GM23338 (cell line): ENCODE measurements at regions not wholly inside any gene's neighbourhood (a gene's known extent, or its start where the extent isn't known, plus 50 kb on each side); places are given as distances from the start of the nearest gene placed in this dataset.

ENCODE experiments used
- ATAC-seq: fragments of 200-7000 bp; cut with Tn5 transposase; 3 replicates; pipeline ENCODE4 v1.9.1; 2020
- DNase-seq: peaks from one replicate; pipeline ENCODE4 v3.0.0-alpha.2; 2015; ENCODE audit warnings: low spot score
- H2AFZ ChIP-seq: fragments of 200-600 bp; sonication (generic); 2 replicates; pipeline ENCODE4 v1.8.0; 2016; ENCODE audit warnings: antibody characterized with exemption, mild to moderate bottlenecking, moderate library complexity
- H3F3A ChIP-seq: fragments of 200-600 bp; sonication (generic); replicated peaks from 2 replicates; pipeline ENCODE4 v1.8.0; 2017; ENCODE audit warnings: antibody characterized with exemption, mixed run types, low read depth
- H3K27ac ChIP-seq: fragments of 200-600 bp; sonication (generic); 2 replicates; pipeline ENCODE4 v1.6.1; 2016; ENCODE audit warnings: low read depth
- H3K27me3 ChIP-seq: fragments of 200-600 bp; sonication (generic); 2 replicates; pipeline ENCODE4 v1.8.0; 2016; ENCODE audit warnings: mild to moderate bottlenecking, mixed run types, moderate library complexity; ENCODE audit not compliant: insufficient read depth
- H3K36me3 ChIP-seq: fragments of 200-600 bp; sonication (generic); 2 replicates; pipeline ENCODE4 v1.8.0; 2016; ENCODE audit warnings: mild to moderate bottlenecking; ENCODE audit not compliant: insufficient read depth
- H3K4me1 ChIP-seq: fragments of 200-600 bp; sonication (generic); 2 replicates; pipeline ENCODE4 v1.8.0; 2016; ENCODE audit warnings: mild to moderate bottlenecking, moderate library complexity; ENCODE audit not compliant: insufficient read depth
- H3K4me2 ChIP-seq: fragments of 200-600 bp; sonication (generic); 2 replicates; pipeline ENCODE4 v1.7.1; 2017; ENCODE audit warnings: mixed run types
- H3K4me3 ChIP-seq: fragments of 200-600 bp; sonication (generic); 2 replicates; pipeline ENCODE4 v1.6.1; 2016; ENCODE audit warnings: mixed run types
- H3K79me2 ChIP-seq: fragments of 200-600 bp; sonication (generic); replicated peaks from 2 replicates; pipeline ENCODE4 v1.8.0; 2017; ENCODE audit warnings: mild to moderate bottlenecking; ENCODE audit not compliant: insufficient read depth
- H3K9me2 ChIP-seq: fragments of 200-600 bp; sonication (generic); 2 replicates; pipeline ENCODE4 v1.8.0; 2017; ENCODE audit not compliant: insufficient read depth
- H4K20me1 ChIP-seq: fragments of 200-600 bp; sonication (generic); replicated peaks from 2 replicates; pipeline ENCODE4 v1.8.0; 2017; ENCODE audit warnings: mild to moderate bottlenecking; ENCODE audit not compliant: insufficient read depth
- H3K27ac Mint-ChIP-seq: 2 replicates; pipeline ENCODE4 v1.8.0; 2020; ENCODE audit warnings: inconsistent platforms, mild to moderate bottlenecking, moderate library complexity, mixed read lengths
- H3K27me3 Mint-ChIP-seq: 3 replicates; pipeline ENCODE4 v1.8.0; 2022; ENCODE audit warnings: low read depth, mild to moderate bottlenecking, moderate library complexity, mixed read lengths, inconsistent platforms; ENCODE audit not compliant: insufficient read depth, poor library complexity
- H3K36me3 Mint-ChIP-seq: 3 replicates; pipeline ENCODE4 v1.8.0; 2021; ENCODE audit warnings: low read depth, mild to moderate bottlenecking, inconsistent platforms, moderate library complexity, mixed read lengths
- H3K4me1 Mint-ChIP-seq: 3 replicates; pipeline ENCODE4 v1.8.0; 2020; ENCODE audit warnings: mild to moderate bottlenecking, inconsistent platforms, mixed read lengths
- H3K4me3 Mint-ChIP-seq: 3 replicates; pipeline ENCODE4 v1.8.0; 2021; ENCODE audit warnings: moderate library complexity, mild to moderate bottlenecking, inconsistent platforms, mixed read lengths
- H3K9me3 Mint-ChIP-seq: 3 replicates; pipeline ENCODE4 v1.8.0; 2020; ENCODE audit warnings: moderate library complexity, mild to moderate bottlenecking, inconsistent platforms, mixed read lengths
- JUNB ChIP-seq: IDR thresholded peaks from one replicate; pipeline ENCODE4 v1.6.1; 2016; ENCODE audit warnings: antibody characterized with exemption; ENCODE audit not compliant: unreplicated experiment
- NANOG ChIP-seq: IDR thresholded peaks from 2 replicates; pipeline ENCODE4 v1.6.1; 2016; ENCODE audit warnings: antibody characterized with exemption, borderline replicate concordance
- STAT1 ChIP-seq: IDR thresholded peaks from one replicate; pipeline ENCODE4 v1.6.1; 2016; ENCODE audit warnings: antibody characterized with exemption; ENCODE audit not compliant: unreplicated experiment
- TF ChIP-seq, protein P1 (sequence below): fragments of 250-450 bp; sonication (Bioruptor Pico); IDR thresholded peaks from 2 replicates; pipeline ENCODE4 v1.5.0; 2020; ENCODE audit warnings: mild to moderate bottlenecking, moderate library complexity
- TF ChIP-seq, protein P2 (sequence below): IDR thresholded peaks from 2 replicates; pipeline ENCODE4 v1.6.1; 2016; ENCODE audit warnings: antibody characterized with exemption

DNA sequence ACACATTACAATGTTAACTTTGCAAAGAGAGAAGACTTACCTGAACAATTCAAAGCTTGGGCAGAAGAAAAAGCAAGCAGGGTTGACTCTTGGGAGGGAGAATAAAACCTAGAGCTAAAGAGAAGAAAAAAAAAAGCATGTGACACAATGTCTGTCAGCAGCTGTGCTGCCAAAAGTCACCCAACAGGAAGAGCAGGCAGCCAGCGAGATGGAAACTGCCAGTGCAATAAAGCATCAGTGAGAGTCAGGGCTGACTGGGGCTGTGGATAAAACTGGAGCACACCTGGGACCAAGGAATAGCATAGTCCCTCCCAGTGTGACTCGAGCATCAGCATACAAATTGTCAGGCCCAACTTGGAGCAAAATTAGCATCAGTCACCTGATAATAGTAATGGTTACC is 65.0 kb upstream of the SLC22A15 start (continued):
- TF ChIP-seq, protein P1, sequence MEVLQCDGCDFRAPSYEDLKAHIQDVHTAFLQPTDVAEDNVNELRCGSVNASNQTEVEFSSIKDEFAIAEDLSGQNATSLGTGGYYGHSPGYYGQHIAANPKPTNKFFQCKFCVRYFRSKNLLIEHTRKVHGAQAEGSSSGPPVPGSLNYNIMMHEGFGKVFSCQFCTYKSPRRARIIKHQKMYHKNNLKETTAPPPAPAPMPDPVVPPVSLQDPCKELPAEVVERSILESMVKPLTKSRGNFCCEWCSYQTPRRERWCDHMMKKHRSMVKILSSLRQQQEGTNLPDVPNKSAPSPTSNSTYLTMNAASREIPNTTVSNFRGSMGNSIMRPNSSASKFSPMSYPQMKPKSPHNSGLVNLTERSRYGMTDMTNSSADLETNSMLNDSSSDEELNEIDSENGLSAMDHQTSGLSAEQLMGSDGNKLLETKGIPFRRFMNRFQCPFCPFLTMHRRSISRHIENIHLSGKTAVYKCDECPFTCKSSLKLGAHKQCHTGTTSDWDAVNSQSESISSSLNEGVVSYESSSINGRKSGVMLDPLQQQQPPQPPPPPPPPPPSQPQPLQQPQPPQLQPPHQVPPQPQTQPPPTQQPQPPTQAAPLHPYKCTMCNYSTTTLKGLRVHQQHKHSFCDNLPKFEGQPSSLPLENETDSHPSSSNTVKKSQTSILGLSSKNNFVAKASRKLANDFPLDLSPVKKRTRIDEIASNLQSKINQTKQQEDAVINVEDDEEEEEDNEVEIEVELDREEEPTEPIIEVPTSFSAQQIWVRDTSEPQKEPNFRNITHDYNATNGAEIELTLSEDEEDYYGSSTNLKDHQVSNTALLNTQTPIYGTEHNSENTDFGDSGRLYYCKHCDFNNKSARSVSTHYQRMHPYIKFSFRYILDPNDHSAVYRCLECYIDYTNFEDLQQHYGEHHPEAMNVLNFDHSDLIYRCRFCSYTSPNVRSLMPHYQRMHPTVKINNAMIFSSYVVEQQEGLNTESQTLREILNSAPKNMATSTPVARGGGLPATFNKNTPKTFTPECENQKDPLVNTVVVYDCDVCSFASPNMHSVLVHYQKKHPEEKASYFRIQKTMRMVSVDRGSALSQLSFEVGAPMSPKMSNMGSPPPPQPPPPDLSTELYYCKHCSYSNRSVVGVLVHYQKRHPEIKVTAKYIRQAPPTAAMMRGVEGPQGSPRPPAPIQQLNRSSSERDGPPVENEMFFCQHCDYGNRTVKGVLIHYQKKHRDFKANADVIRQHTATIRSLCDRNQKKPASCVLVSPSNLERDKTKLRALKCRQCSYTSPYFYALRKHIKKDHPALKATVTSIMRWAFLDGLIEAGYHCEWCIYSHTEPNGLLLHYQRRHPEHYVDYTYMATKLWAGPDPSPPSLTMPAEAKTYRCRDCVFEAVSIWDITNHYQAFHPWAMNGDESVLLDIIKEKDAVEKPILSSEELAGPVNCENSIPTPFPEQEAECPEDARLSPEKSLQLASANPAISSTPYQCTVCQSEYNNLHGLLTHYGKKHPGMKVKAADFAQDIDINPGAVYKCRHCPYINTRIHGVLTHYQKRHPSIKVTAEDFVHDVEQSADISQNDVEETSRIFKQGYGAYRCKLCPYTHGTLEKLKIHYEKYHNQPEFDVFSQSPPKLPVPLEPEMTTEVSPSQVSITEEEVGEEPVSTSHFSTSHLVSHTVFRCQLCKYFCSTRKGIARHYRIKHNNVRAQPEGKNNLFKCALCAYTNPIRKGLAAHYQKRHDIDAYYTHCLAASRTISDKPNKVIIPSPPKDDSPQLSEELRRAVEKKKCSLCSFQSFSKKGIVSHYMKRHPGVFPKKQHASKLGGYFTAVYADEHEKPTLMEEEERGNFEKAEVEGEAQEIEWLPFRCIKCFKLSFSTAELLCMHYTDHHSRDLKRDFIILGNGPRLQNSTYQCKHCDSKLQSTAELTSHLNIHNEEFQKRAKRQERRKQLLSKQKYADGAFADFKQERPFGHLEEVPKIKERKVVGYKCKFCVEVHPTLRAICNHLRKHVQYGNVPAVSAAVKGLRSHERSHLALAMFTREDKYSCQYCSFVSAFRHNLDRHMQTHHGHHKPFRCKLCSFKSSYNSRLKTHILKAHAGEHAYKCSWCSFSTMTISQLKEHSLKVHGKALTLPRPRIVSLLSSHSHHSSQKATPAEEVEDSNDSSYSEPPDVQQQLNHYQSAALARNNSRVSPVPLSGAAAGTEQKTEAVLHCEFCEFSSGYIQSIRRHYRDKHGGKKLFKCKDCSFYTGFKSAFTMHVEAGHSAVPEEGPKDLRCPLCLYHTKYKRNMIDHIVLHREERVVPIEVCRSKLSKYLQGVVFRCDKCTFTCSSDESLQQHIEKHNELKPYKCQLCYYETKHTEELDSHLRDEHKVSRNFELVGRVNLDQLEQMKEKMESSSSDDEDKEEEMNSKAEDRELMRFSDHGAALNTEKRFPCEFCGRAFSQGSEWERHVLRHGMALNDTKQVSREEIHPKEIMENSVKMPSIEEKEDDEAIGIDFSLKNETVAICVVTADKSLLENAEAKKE (CRISPR knock-in tag), result no peak
- TF ChIP-seq STAT1 (no peak), JUNB (no peak)
- TF ChIP-seq, protein P2, sequence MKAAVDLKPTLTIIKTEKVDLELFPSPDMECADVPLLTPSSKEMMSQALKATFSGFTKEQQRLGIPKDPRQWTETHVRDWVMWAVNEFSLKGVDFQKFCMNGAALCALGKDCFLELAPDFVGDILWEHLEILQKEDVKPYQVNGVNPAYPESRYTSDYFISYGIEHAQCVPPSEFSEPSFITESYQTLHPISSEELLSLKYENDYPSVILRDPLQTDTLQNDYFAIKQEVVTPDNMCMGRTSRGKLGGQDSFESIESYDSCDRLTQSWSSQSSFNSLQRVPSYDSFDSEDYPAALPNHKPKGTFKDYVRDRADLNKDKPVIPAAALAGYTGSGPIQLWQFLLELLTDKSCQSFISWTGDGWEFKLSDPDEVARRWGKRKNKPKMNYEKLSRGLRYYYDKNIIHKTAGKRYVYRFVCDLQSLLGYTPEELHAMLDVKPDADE, result no peak

DNA sequence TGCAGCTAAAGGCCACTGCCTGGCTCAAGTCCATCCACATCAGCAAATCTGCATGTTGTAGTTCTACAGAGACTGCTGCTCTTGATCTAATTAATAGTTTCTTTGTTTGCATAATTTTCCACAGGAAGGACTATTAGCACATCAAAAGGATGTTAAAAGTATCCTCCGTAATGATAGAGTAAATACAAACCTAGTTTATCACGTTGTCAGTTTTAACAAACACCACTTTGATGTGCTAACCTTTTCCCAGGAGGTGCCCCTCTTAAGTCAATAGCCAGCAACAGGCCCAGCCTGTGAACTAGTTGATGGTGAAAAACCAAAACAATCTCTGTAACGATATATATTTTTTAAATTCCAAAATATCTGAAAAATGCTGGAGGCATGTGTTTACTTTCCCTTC is 64.2 kb upstream of the SLC22A15 start:
- Histone ChIP-seq H3K27me3 (no peaks in the 10 kb centered on the region), H3K4me2 (no peak overlapping the region), H3K4me1 (peaks cover 36% of the 10 kb centered on the region), H3K9me2 (no peaks in the 10 kb centered on the region), H2AFZ (no peak overlapping the region), H3K27ac (no peak overlapping the region), H3K79me2 (no peaks in the 10 kb centered on the region), H4K20me1 (no peaks in the 10 kb centered on the region), H3K36me3 (no peaks in the 10 kb centered on the region), H3K4me3 (no peak overlapping the region), H3F3A (no peaks in the 10 kb centered on the region)
- DNase-seq (no peak), ATAC-seq (no peak)
- no peak overlapping the region for H3K27ac Mint-ChIP-seq
- no peaks in the 10 kb centered on the region for H3K27me3 Mint-ChIP-seq
- TF ChIP-seq, protein P2, result no peak
- TF ChIP-seq NANOG, result no peak
- no peaks in the 10 kb centered on the region for H3K36me3 Mint-ChIP-seq
- H3K4me3 Mint-ChIP-seq, result no peak overlapping the region
- peaks cover 2% of the 10 kb centered on the region; the same call in 1 of the 3 replicates for H3K9me3 Mint-ChIP-seq
- H3K4me1 Mint-ChIP-seq, result peaks cover 40% of the 10 kb centered on the region; the same call in 2 of the 3 replicates
